Vagina (tissue), 2 donors: ENCODE measurements at regions not wholly inside any gene's neighbourhood (a gene's known extent, or its start where the extent isn't known, plus 50 kb on each side); places are given as distances from the start of the nearest gene placed in this dataset.

ENCODE experiments used
- DNase-seq, 2 donors: peaks; one replicate each; pipeline ENCODE4 v3.0.0-alpha.2; 2017; ENCODE audit errors: extremely low spot score in 2 of 2
- H3K27ac ChIP-seq: fragments of 200-600 bp; sonication (generic); one replicate; pipeline ENCODE4 v1.5.1; 2019
- H3K27me3 ChIP-seq: fragments of 200-600 bp; sonication (generic); one replicate; pipeline ENCODE4 v1.5.1; 2019
- H3K36me3 ChIP-seq, 2 donors: fragments of 200-600 bp; sonication (generic); one replicate each; pipeline ENCODE4 v1.5.1; 2017 to 2019
- H3K4me1 ChIP-seq: fragments of 200-600 bp; sonication (generic); one replicate; pipeline ENCODE4 v1.5.1; 2019
- H3K4me3 ChIP-seq, 2 donors: fragments of 200-600 bp; sonication (generic); 1 replicate in 1 of 2; 2 replicates in 1 of 2; pipeline ENCODE4 v1.5.1; 2016 to 2019
- H3K9me3 ChIP-seq: fragments of 200-600 bp; sonication (generic); one replicate; pipeline ENCODE4 v1.5.1; 2019
- CTCF ChIP-seq, 3 experiments: fragments of 450-650 bp in 2 of 3; fragments of 200-600 bp in 1 of 3; sonication (generic) in 1 of 3; IDR thresholded peaks; one replicate each; pipeline ENCODE4 v1.5.1; 2017 to 2019; ENCODE audit warnings: antibody characterized with exemption in 3 of 3, mild to moderate bottlenecking in 2 of 3, moderate library complexity in 2 of 3
- POLR2A ChIP-seq, 2 donors: fragments of 450-650 bp; IDR thresholded peaks; one replicate each; pipeline ENCODE4 v1.6.1; 2017; ENCODE audit warnings: antibody characterized with exemption in 2 of 2, mild to moderate bottlenecking in 2 of 2, moderate library complexity in 2 of 2
- POLR2AphosphoS5 ChIP-seq, 2 donors: sonication (generic); formaldehyde crosslinking; IDR thresholded peaks; one replicate each; pipeline ENCODE4 v1.9.0; 2017; ENCODE audit warnings: antibody characterized with exemption in 2 of 2, mild to moderate bottlenecking in 2 of 2, low read depth in 1 of 2; ENCODE audit not compliant: insufficient read depth in 1 of 2
- intact Hi-C: fragments of 100-400 bp; cut with DNase I; formaldehyde crosslinking; loops from one replicate; pipeline ENCODE4 v1.15.1; 2023

- no peaks in the 10 kb centered on the region for H3K36me3 ChIP-seq
- no peak for TF ChIP-seq CTCF (IDR thresholded peaks at IDR 0.05)
- no peak for TF ChIP-seq POLR2A (IDR thresholded peaks at IDR 0.05)
- no peak for TF ChIP-seq POLR2AphosphoS5 (IDR thresholded peaks at IDR 0.05; ENCODE audit: insufficient read depth in 1 of 2, low read depth in 1 of 2)
- no peaks in the 10 kb centered on the region for H3K9me3 ChIP-seq
- H3K27ac ChIP-seq = no peak overlapping the region
- H3K4me3 ChIP-seq = no peak overlapping the region
- H3K4me1 ChIP-seq = no peaks in the 10 kb centered on the region
- intact Hi-C loops = no loop called here
- DNase-seq = no peak
- no peaks in the 10 kb centered on the region for H3K27me3 ChIP-seq
Measured at GRCh38 chr4:11722223-11722622, 293.5 kb upstream of the HS3ST1 start.

GRCh38 chr4:11720292-11720691 lies 291.6 kb upstream of the HS3ST1 start:
- intact Hi-C loops = no loop called here

GRCh38 chr4:11719879-11720278 lies 291.2 kb upstream of the HS3ST1 start:
- TF ChIP-seq CTCF (IDR thresholded peaks at IDR 0.05) (no peak), POLR2A (IDR thresholded peaks at IDR 0.05) (no peak), POLR2AphosphoS5 (IDR thresholded peaks at IDR 0.05; ENCODE audit: insufficient read depth in 1 of 2, low read depth in 1 of 2) (no peak)
- intact Hi-C loops = no loop called here
- Histone ChIP-seq H3K4me3 (no peak overlapping the region), H3K27ac (no peak overlapping the region), H3K27me3 (no peaks in the 10 kb centered on the region), H3K9me3 (no peaks in the 10 kb centered on the region), H3K4me1 (no peaks in the 10 kb centered on the region), H3K36me3 (no peaks in the 10 kb centered on the region)
- no peak for DNase-seq

More at GRCh38 chr4:11720292-11720691, 291.6 kb upstream of the HS3ST1 start:
- H3K27me3 ChIP-seq = no peaks in the 10 kb centered on the region
- no peak overlapping the region for H3K27ac ChIP-seq
- TF ChIP-seq CTCF (IDR thresholded peaks at IDR 0.05) (no peak), POLR2AphosphoS5 (IDR thresholded peaks at IDR 0.05; ENCODE audit: insufficient read depth in 1 of 2, low read depth in 1 of 2) (no peak), POLR2A (IDR thresholded peaks at IDR 0.05) (no peak)
- H3K4me3 ChIP-seq = no peak overlapping the region
- H3K9me3 ChIP-seq = no peaks in the 10 kb centered on the region
- DNase-seq = no peak
- no peaks in the 10 kb centered on the region for H3K4me1 ChIP-seq
- H3K36me3 ChIP-seq = no peaks in the 10 kb centered on the region

GRCh38 chr4:11715753-11716521 lies 287.2 kb upstream of the HS3ST1 start:
- no peaks in the 10 kb centered on the region for H3K9me3 ChIP-seq
- H3K27me3 ChIP-seq = no peaks in the 10 kb centered on the region
- TF ChIP-seq POLR2AphosphoS5 (IDR thresholded peaks at IDR 0.05; ENCODE audit: insufficient read depth in 1 of 2, low read depth in 1 of 2) = no peak
- H3K36me3 ChIP-seq = no peaks in the 10 kb centered on the region
- intact Hi-C loops = no loop called here
- DNase-seq = no peak
- H3K4me3 ChIP-seq = no peak overlapping the region
- H3K4me1 ChIP-seq = no peaks in the 10 kb centered on the region
- no peak overlapping the region for H3K27ac ChIP-seq

- Histone ChIP-seq H3K4me1 (no peaks in the 10 kb centered on the region), H3K27me3 (no peaks in the 10 kb centered on the region), H3K9me3 (no peaks in the 10 kb centered on the region), H3K27ac (no peak overlapping the region), H3K4me3 (no peak overlapping the region), H3K36me3 (no peaks in the 10 kb centered on the region)
- no peak for DNase-seq
- intact Hi-C loops = no loop called here
- TF ChIP-seq POLR2AphosphoS5 (IDR thresholded peaks at IDR 0.05; ENCODE audit: insufficient read depth in 1 of 2, low read depth in 1 of 2) (no peak), CTCF (IDR thresholded peaks at IDR 0.05) (no peak), POLR2A (IDR thresholded peaks at IDR 0.05) (no peak)
Measured at GRCh38 chr4:11710453-11711093, 281.9 kb upstream of the HS3ST1 start.
